Smooth muscle cell (in vitro differentiated cells): ENCODE measurements at regions not wholly inside any gene's neighbourhood (a gene's known extent, or its start where the extent isn't known, plus 50 kb on each side); places are given as distances from the start of the nearest gene placed in this dataset.
A peak's percentile ranks its signal among the peaks of the same experiment; 100 is the strongest.
"Not testable (repeated sequence)": the region's sequence is repeated elsewhere in the genome, so short reads cannot be mapped to it uniquely, and the experiment has no call there.

Source experiments
- DNase-seq: peaks from one replicate; lab custom pipeline; 2025; ENCODE audit not compliant: unreplicated experiment; lab: John Stamatoyannopoulos, UW
- H2AFZ ChIP-seq: fragments of 200-600 bp; sonication (generic); 2 replicates; pipeline ENCODE4 v1.6.0; 2016; ENCODE audit warnings: antibody characterized with exemption, low read depth, mild to moderate bottlenecking
- H3F3A ChIP-seq: fragments of 200-600 bp; sonication (generic); 2 replicates; pipeline ENCODE4 v1.6.0; 2017; ENCODE audit warnings: antibody characterized with exemption, low read depth
- H3K27ac ChIP-seq: fragments of 200-600 bp; sonication (generic); 2 replicates; pipeline ENCODE4 v1.5.1; 2016; ENCODE audit warnings: low read depth, mild to moderate bottlenecking
- H3K27me3 ChIP-seq: fragments of 200-600 bp; sonication (generic); 2 replicates; pipeline ENCODE4 v1.6.1; 2016; ENCODE audit warnings: low read depth, mild to moderate bottlenecking
- H3K36me3 ChIP-seq: fragments of 200-600 bp; sonication (generic); 2 replicates; pipeline ENCODE4 v1.5.1; 2016; ENCODE audit warnings: low read depth
- H3K4me1 ChIP-seq: fragments of 200-600 bp; sonication (generic); 2 replicates; pipeline ENCODE4 v1.5.1; 2016; ENCODE audit warnings: low read depth
- H3K4me2 ChIP-seq: fragments of 200-600 bp; sonication (generic); 2 replicates; pipeline ENCODE4 v1.6.0; 2016; ENCODE audit warnings: mild to moderate bottlenecking
- H3K4me3 ChIP-seq: fragments of 200-600 bp; sonication (generic); 2 replicates; pipeline ENCODE4 v1.5.1; 2016; ENCODE audit warnings: mild to moderate bottlenecking
- H3K79me2 ChIP-seq: fragments of 200-600 bp; sonication (generic); 2 replicates; pipeline ENCODE4 v1.6.0; 2016; ENCODE audit warnings: low read depth, mild to moderate bottlenecking
- H3K9ac ChIP-seq: fragments of 200-600 bp; sonication (generic); 2 replicates; pipeline ENCODE4 v1.6.0; 2016; ENCODE audit warnings: low read depth
- H3K9me3 ChIP-seq: fragments of 200-600 bp; sonication (generic); replicated peaks from 2 replicates; pipeline ENCODE4 v1.5.1; 2016; ENCODE audit warnings: low read depth
- H4K20me1 ChIP-seq: fragments of 200-600 bp; sonication (generic); 2 replicates; pipeline ENCODE4 v1.6.0; 2016; ENCODE audit warnings: low read depth
- CTCF ChIP-seq: fragments of 200-600 bp; sonication (generic); IDR thresholded peaks from 2 replicates; pipeline ENCODE4 v1.5.1; 2017; ENCODE audit warnings: borderline replicate concordance, mild to moderate bottlenecking, antibody characterized with exemption; ENCODE audit not compliant: insufficient read depth, poor library complexity, severe bottlenecking
- WGBS: methylation state at CpG from one replicate; pipeline ENCODE4 v1.1.7; 2016; ENCODE audit warnings: low lambda C conversion rate; 5-methylcytosine and 5-hydroxymethylcytosine counted together

GRCh38 chr10:43843321-43844101, 194.8 kb upstream of the ZNF32 start:
- Histone ChIP-seq H3K4me1 (no peaks in the 10 kb centered on the region), H3F3A (no peaks in the 10 kb centered on the region), H3K9ac (no peak overlapping the region), H3K27me3 (no peaks in the 10 kb centered on the region), H3K9me3 (no peaks in the 10 kb centered on the region), H3K4me2 (peak overlapping the region; percentile 44), H4K20me1 (no peaks in the 10 kb centered on the region), H3K36me3 (no peaks in the 10 kb centered on the region), H2AFZ (no peak overlapping the region), H3K4me3 (no peak overlapping the region), H3K79me2 (no peaks in the 10 kb centered on the region), H3K27ac (peak overlapping the region; percentile 28)
- DNase-seq, result no peak
- 62% methylated on average over 9 of the region's 9 CpGs for WGBS
- TF ChIP-seq CTCF, result no peak

GRCh38 chr10:43842496-43842895, 193.8 kb upstream of the ZNF32 start:
- H3K79me2 ChIP-seq, result no peaks in the 10 kb centered on the region
- no peak overlapping the region for H3K4me3 ChIP-seq
- 82% methylated on average over 9 of the region's 9 CpGs for WGBS
- no peak overlapping the region for H2AFZ ChIP-seq
- no peak overlapping the region for H3K27ac ChIP-seq
- no peaks in the 10 kb centered on the region for H3K36me3 ChIP-seq
- no peaks in the 10 kb centered on the region for H3F3A ChIP-seq
- no peak for DNase-seq
- H3K4me2 ChIP-seq, result no peak overlapping the region
- no peak for TF ChIP-seq CTCF
- H3K9ac ChIP-seq, result no peak overlapping the region
- H3K27me3 ChIP-seq, result no peaks in the 10 kb centered on the region
- no peaks in the 10 kb centered on the region for H3K4me1 ChIP-seq
- H4K20me1 ChIP-seq, result no peaks in the 10 kb centered on the region
- H3K9me3 ChIP-seq, result no peaks in the 10 kb centered on the region

GRCh38 chr10:43842072-43842471, 193.4 kb upstream of the ZNF32 start:
- Histone ChIP-seq H3K79me2 (no peaks in the 10 kb centered on the region), H3K9me3 (no peaks in the 10 kb centered on the region), H3K36me3 (no peaks in the 10 kb centered on the region), H3K4me2 (no peak overlapping the region), H3F3A (no peaks in the 10 kb centered on the region), H3K27ac (no peak overlapping the region), H4K20me1 (no peaks in the 10 kb centered on the region), H3K9ac (no peak overlapping the region), H2AFZ (no peak overlapping the region), H3K27me3 (no peaks in the 10 kb centered on the region), H3K4me1 (no peaks in the 10 kb centered on the region), H3K4me3 (no peak overlapping the region)
- DNase-seq, result no peak
- TF ChIP-seq CTCF, result no peak
- 94% methylated on average over 6 of the region's 6 CpGs for WGBS

- Histone ChIP-seq H3K27me3 (no peaks in the 10 kb centered on the region), H2AFZ (no peak overlapping the region), H3K4me2 (no peak overlapping the region), H3K4me3 (no peak overlapping the region), H3K79me2 (no peaks in the 10 kb centered on the region), H3F3A (no peaks in the 10 kb centered on the region), H3K9ac (no peak overlapping the region), H4K20me1 (no peaks in the 10 kb centered on the region), H3K36me3 (no peaks in the 10 kb centered on the region), H3K9me3 (no peaks in the 10 kb centered on the region), H3K4me1 (no peaks in the 10 kb centered on the region), H3K27ac (no peak overlapping the region)
- no peak for TF ChIP-seq CTCF
- DNase-seq, result no peak
- WGBS, result 74% methylated on average over 3 of the region's 3 CpGs
Observed at GRCh38 chr10:43839973-43840372, 191.3 kb upstream of the ZNF32 start.

GRCh38 chr10:43834751-43835150, 186.1 kb upstream of the ZNF32 start:
- not testable (repeated sequence) for H4K20me1 ChIP-seq, H3K27ac ChIP-seq, H3K4me1 ChIP-seq, H2AFZ ChIP-seq, H3K4me2 ChIP-seq, H3K9ac ChIP-seq, H3K36me3 ChIP-seq, H3K9me3 ChIP-seq, H3K4me3 ChIP-seq, H3F3A ChIP-seq, H3K79me2 ChIP-seq, H3K27me3 ChIP-seq, DNase-seq
- 75% methylated on average over 2 of the region's 2 CpGs for WGBS
